Peyer's patch (tissue), 4 donors: ENCODE measurements at regions not wholly inside any gene's neighbourhood (a gene's known extent, or its start where the extent isn't known, plus 50 kb on each side); places are given as distances from the start of the nearest gene placed in this dataset.
"Not testable (repeated sequence)": the region's sequence is repeated elsewhere in the genome, so short reads cannot be mapped to it uniquely, and the experiment has no call there.

Experiments used
- DNase-seq, 3 donors: peaks; one replicate each; pipeline ENCODE4 v3.0.0-alpha.2; 2017 to 2019
- H3K27ac ChIP-seq, 4 donors: fragments of 200-600 bp; sonication (generic); one replicate each; pipeline ENCODE4 v1.5.1; 2016 to 2019
- H3K27me3 ChIP-seq, 2 donors: fragments of 200-600 bp; sonication (generic); one replicate each; pipeline ENCODE4 v1.5.1; 2019
- H3K36me3 ChIP-seq, 3 donors: fragments of 200-600 bp; sonication (generic); one replicate each; pipeline ENCODE4 v1.5.1; 2016 to 2019
- H3K4me1 ChIP-seq, 4 donors: fragments of 200-600 bp; sonication (generic); one replicate each; pipeline ENCODE4 v1.5.1; 2016 to 2019
- H3K4me3 ChIP-seq, 4 donors: fragments of 200-600 bp; sonication (generic); 1 replicate in 3 of 4; 2 replicates in 1 of 4; pipeline ENCODE4 v1.5.1; 2016 to 2019; ENCODE audit warnings: mild to moderate bottlenecking in 1 of 4
- H3K9me3 ChIP-seq, 4 donors: fragments of 200-600 bp; sonication (generic); one replicate each; pipeline ENCODE4 v1.5.1; 2016 to 2019; ENCODE audit warnings: mild to moderate bottlenecking in 1 of 4
- CTCF ChIP-seq, 6 experiments: fragments of 450-650 bp in 4 of 6; fragments of 200-600 bp in 2 of 6; sonication (generic) in 1 of 6; IDR thresholded peaks; one replicate each; pipeline ENCODE4 v1.5.1; 2017 to 2019; ENCODE audit warnings: antibody characterized with exemption in 6 of 6, mild to moderate bottlenecking in 3 of 6, moderate library complexity in 1 of 6
- POLR2A ChIP-seq, 2 donors: fragments of 450-650 bp; IDR thresholded peaks; one replicate each; pipeline ENCODE4 v1.5.1; 2017; ENCODE audit warnings: antibody characterized with exemption in 2 of 2, mild to moderate bottlenecking in 2 of 2, moderate library complexity in 2 of 2

GRCh38 chr4:156388826-156389225, 435.2 kb upstream of the CTSO start:
- no peak for DNase-seq
- no peak for TF ChIP-seq POLR2A (IDR thresholded peaks at IDR 0.05)
- no peak for TF ChIP-seq CTCF (IDR thresholded peaks at IDR 0.05)
- H3K36me3 ChIP-seq: no peaks in the 10 kb centered on the region
- H3K27me3 ChIP-seq: no peaks in the 10 kb centered on the region
- H3K4me1 ChIP-seq: no peaks in the 10 kb centered on the region
- no peak overlapping the region for H3K4me3 ChIP-seq
- no peaks in the 10 kb centered on the region for H3K9me3 ChIP-seq
- no peak overlapping the region for H3K27ac ChIP-seq

DNA sequence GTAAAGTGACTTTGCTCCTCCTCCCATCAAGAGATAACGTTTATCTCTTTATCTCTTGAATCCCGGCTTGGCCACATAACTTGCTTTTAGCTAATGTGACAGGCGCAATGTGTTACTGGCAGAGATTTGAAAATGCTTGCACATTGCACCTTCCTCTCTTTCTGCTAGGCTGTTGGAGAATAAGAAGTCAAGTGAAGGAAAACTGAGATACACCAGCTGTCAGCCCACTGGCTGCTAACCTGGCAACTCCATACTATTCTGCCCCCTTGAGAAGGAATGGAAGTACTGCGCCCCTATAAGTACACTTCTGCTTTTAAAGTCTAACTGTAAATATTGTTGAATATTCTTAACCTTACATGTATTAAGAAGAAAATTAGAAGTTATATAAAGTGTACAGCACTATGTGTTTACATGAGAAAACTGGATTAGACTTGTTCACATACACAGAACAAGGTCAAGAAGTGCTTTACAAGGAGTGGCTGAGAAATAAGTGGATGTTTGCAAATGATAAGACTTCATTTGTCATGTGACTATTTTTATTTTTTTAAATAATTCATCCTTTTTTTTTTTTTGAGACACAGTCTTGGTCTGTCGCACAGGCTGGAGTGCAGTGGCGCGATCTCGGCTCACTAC, 424.5 kb upstream of the CTSO start:
- no peaks in the 10 kb centered on the region for H3K27me3 ChIP-seq
- no peak overlapping the region for H3K27ac ChIP-seq
- H3K4me3 ChIP-seq: no peak overlapping the region
- DNase-seq: no peak
- TF ChIP-seq POLR2A (IDR thresholded peaks at IDR 0.05): no peak
- peak in 4 of 6 experiments; percentile 14 to 54 (median 36) for TF ChIP-seq CTCF (IDR thresholded peaks at IDR 0.05)
- H3K36me3 ChIP-seq: no peaks in the 10 kb centered on the region
- no peaks in the 10 kb centered on the region for H3K4me1 ChIP-seq
- no peaks in the 10 kb centered on the region for H3K9me3 ChIP-seq

GRCh38 chr4:156377036-156377710, 423.5 kb upstream of the CTSO start:
- TF ChIP-seq POLR2A (IDR thresholded peaks at IDR 0.05) (no peak), CTCF (IDR thresholded peaks at IDR 0.05) (no peak)
- Histone ChIP-seq H3K9me3 (no peaks in the 10 kb centered on the region), H3K27me3 (no peaks in the 10 kb centered on the region), H3K4me1 (no peaks in the 10 kb centered on the region), H3K4me3 (no peak overlapping the region), H3K27ac (no peak overlapping the region), H3K36me3 (no peaks in the 10 kb centered on the region)
- no peak for DNase-seq

DNA sequence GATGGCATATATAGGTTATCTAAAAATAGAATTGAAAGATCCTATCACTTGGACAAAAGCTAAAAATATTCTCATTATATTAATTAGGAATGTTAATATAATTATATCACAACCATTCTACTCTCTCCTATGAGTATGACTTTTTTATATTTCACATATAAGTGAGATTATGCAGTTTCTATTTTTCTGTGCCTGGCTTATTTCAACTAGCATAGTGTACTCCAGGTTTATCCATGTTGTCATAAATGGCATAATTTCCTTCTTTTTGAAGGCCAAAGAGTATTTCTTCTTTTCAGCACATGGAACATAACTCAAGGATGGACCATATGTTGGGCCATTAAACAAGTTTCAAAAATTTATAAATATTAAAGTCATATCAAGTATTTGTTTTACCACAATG, 421.2 kb upstream of the CTSO start:
- Histone ChIP-seq H3K4me1 (no peaks in the 10 kb centered on the region), H3K27me3 (no peaks in the 10 kb centered on the region), H3K9me3 (no peaks in the 10 kb centered on the region), H3K36me3 (no peaks in the 10 kb centered on the region), H3K27ac (no peak overlapping the region), H3K4me3 (no peak overlapping the region)
- TF ChIP-seq CTCF (IDR thresholded peaks at IDR 0.05): no peak
- TF ChIP-seq POLR2A (IDR thresholded peaks at IDR 0.05): no peak
- DNase-seq: no peak

DNA sequence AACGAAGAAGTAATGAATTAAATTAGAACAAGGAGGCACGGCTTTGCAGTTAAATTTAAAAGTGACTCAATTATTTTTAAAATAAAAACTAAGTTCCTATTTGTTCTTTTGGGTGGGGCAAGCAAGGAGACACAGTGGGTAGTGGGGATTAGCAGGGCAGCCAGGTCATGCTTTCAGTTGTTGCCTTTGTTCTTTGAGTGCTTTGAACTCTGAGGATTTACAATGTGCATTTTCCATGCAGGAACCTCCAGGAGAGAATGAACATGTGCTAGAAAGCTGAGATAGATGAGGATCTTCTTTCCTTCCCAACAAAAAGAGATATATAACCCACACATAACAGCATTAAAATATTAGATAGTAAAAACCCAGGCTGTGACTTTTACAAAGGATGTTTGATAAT, 420.4 kb upstream of the CTSO start:
- peak overlapping the region in 1 of 4 donors; percentile 33 for H3K27ac ChIP-seq
- no peak for TF ChIP-seq CTCF (IDR thresholded peaks at IDR 0.05)
- TF ChIP-seq POLR2A (IDR thresholded peaks at IDR 0.05): no peak
- DNase-seq: no peak

GRCh38 chr4:156367502-156367901, 413.8 kb upstream of the CTSO start:
- not testable (repeated sequence) for DNase-seq, H3K9me3 ChIP-seq, H3K36me3 ChIP-seq, H3K27ac ChIP-seq, H3K4me1 ChIP-seq, H3K4me3 ChIP-seq, H3K27me3 ChIP-seq

More for the DNA sequence above, 420.4 kb upstream of the CTSO start:
- H3K27me3 ChIP-seq: no peaks in the 10 kb centered on the region
- H3K36me3 ChIP-seq: no peaks in the 10 kb centered on the region
- no peaks in the 10 kb centered on the region for H3K4me1 ChIP-seq
- H3K4me3 ChIP-seq: no peak overlapping the region
- no peaks in the 10 kb centered on the region for H3K9me3 ChIP-seq
